ENCODE measurements at regions not wholly inside any gene's neighbourhood (a gene's known extent, or its start where the extent isn't known, plus 50 kb on each side); places are given as distances from the start of the nearest gene placed in this dataset.

DNA sequence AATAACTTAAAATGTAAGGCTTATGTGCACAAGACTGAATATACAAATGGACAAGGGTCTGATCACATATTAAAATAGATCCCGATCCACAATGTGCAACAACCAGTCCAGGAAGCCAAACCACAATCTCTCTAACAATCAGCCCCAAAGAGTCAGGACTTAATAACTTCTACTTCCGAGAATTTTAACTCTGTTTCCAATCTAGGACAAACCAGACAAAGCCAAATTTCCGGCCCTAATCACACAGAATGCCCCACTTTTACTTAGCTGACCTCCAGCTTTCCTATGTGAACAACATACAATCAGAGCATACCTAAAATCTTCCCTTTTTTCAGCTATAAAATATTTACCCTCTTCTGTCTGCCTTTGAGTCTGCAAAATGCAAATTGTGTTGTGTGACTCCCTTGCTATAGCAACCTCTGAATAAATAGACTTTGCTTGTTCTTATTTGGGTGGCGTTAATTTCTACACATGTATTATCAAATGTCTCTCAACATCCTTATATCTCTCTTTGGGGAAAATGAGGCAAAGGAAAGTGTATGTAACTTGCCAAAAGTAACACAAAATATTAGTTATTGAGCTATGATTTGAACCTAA lies 381.9 kb upstream of the MC4R start:
- no peak overlapping the region for H2AFZ ChIP-seq (ENCODE audit: low read length)
- intact Hi-C loops (cut with micrococcal nuclease; ENCODE audit: unreplicated experiment) = no loop called here
- no peak for TF ChIP-seq EZH2phosphoT487 (IDR thresholded peaks at IDR 0.05; ENCODE audit: borderline replicate concordance, low read depth, low read length)
- TF ChIP-seq, protein P1, sequence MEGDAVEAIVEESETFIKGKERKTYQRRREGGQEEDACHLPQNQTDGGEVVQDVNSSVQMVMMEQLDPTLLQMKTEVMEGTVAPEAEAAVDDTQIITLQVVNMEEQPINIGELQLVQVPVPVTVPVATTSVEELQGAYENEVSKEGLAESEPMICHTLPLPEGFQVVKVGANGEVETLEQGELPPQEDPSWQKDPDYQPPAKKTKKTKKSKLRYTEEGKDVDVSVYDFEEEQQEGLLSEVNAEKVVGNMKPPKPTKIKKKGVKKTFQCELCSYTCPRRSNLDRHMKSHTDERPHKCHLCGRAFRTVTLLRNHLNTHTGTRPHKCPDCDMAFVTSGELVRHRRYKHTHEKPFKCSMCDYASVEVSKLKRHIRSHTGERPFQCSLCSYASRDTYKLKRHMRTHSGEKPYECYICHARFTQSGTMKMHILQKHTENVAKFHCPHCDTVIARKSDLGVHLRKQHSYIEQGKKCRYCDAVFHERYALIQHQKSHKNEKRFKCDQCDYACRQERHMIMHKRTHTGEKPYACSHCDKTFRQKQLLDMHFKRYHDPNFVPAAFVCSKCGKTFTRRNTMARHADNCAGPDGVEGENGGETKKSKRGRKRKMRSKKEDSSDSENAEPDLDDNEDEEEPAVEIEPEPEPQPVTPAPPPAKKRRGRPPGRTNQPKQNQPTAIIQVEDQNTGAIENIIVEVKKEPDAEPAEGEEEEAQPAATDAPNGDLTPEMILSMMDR (conservative IDR thresholded peaks at IDR 0.05; ENCODE audit: low read length) = no peak
- no peaks in the 10 kb centered on the region for H3K4me1 ChIP-seq (ENCODE audit: insufficient read depth, low read length, poor library complexity, severe bottlenecking)
- H3K4me2 ChIP-seq (ENCODE audit: low read length) = no peak overlapping the region
- H3K9me3 ChIP-seq (ENCODE audit: low read length) = no peaks in the 10 kb centered on the region
- POLR2A ChIA-PET = interaction anchor here (1.0 kb wide), 1 partner anchor 10 kb away, joined by 3 read pairs; no protein-coding TSS in a partner anchor
- no TSS peak for BruUV-seq (replicated peaks)
- no peak overlapping the region for H3K27ac ChIP-seq (ENCODE audit: low read depth, low read length, poor library complexity, severe bottlenecking)
- no peak for DNase-seq (ENCODE audit: low spot score)
- H3K9me2 ChIP-seq (ENCODE audit: insufficient read depth, low read length) = no peaks in the 10 kb centered on the region
- H3K36me3 ChIP-seq (ENCODE audit: insufficient read depth, low read length) = no peaks in the 10 kb centered on the region
- H3K79me2 ChIP-seq (ENCODE audit: insufficient read depth, low read depth, low read length) = no peaks in the 10 kb centered on the region
- H4K20me1 ChIP-seq (ENCODE audit: insufficient read depth, low read length) = no peaks in the 10 kb centered on the region
- H3K4me3 ChIP-seq (ENCODE audit: low read depth, low read length, poor library complexity, severe bottlenecking) = no peak overlapping the region
- CTCF ChIA-PET (ENCODE audit: unreplicated experiment) = no interaction called here

DNA sequence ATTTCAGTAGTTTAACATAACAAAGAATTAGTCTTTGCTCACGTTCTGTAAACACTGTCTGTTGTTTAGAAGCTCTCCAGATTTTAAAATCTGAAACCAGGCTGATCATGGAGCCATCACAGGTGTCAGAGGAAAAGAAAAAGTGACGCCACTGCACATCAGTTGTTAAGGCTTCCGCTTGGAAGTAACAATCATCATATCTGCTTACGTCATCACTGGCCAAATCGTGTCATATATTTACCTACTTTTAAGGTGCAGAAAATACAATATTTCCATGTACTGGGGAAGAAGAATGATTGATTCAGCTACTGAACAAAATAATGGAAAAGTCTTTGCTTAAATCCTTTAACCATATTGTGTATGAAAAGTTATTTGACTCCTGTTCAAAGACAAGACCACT lies 382.6 kb upstream of the MC4R start:
- intact Hi-C loops (cut with micrococcal nuclease; ENCODE audit: unreplicated experiment) = no loop called here
- H2AFZ ChIP-seq (ENCODE audit: low read length) = no peak overlapping the region
- no peak for TF ChIP-seq EZH2phosphoT487 (IDR thresholded peaks at IDR 0.05; ENCODE audit: borderline replicate concordance, low read depth, low read length)
- TF ChIP-seq, protein P1 (conservative IDR thresholded peaks at IDR 0.05; ENCODE audit: low read length) = no peak
- H3K36me3 ChIP-seq (ENCODE audit: insufficient read depth, low read length) = no peaks in the 10 kb centered on the region
- H3K4me3 ChIP-seq (ENCODE audit: low read depth, low read length, poor library complexity, severe bottlenecking) = no peak overlapping the region
- ChIA-PET POLR2A (no interaction called here), CTCF (ENCODE audit: unreplicated experiment) (no interaction called here)
- no peaks in the 10 kb centered on the region for H3K9me2 ChIP-seq (ENCODE audit: insufficient read depth, low read length)
- H3K27ac ChIP-seq (ENCODE audit: low read depth, low read length, poor library complexity, severe bottlenecking) = no peak overlapping the region
- H3K4me1 ChIP-seq (ENCODE audit: insufficient read depth, low read length, poor library complexity, severe bottlenecking) = no peaks in the 10 kb centered on the region
- H3K9me3 ChIP-seq (ENCODE audit: low read length) = no peaks in the 10 kb centered on the region
- no peaks in the 10 kb centered on the region for H4K20me1 ChIP-seq (ENCODE audit: insufficient read depth, low read length)
- BruUV-seq (replicated peaks) = no TSS peak
- no peaks in the 10 kb centered on the region for H3K79me2 ChIP-seq (ENCODE audit: insufficient read depth, low read depth, low read length)
- no peak for DNase-seq (ENCODE audit: low spot score)
- no peak overlapping the region for H3K4me2 ChIP-seq (ENCODE audit: low read length)

DNA sequence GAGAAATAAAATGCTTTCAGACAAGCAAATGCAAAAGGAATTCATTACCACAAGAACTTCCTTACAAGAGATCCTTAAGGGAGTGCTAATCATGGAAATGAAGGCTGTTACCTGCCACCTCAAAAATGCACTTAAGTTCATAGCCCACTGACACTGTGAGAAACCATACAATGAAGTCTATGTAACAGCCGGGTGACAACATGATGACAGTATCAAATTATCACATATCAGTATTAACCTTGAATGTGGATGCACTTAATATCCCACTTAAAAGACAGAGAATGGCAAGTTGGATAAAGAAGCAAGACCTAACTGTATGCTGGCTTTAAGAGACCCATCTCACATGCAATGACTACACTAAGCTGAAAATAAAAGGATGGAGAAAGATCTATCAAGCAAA lies 403.4 kb upstream of the MC4R start:
- H3K36me3 ChIP-seq (ENCODE audit: insufficient read depth, low read length) = no peaks in the 10 kb centered on the region
- H3K9me2 ChIP-seq (ENCODE audit: insufficient read depth, low read length) = no peaks in the 10 kb centered on the region
- BruUV-seq (replicated peaks) = no TSS peak
- TF ChIP-seq, protein P1 (conservative IDR thresholded peaks at IDR 0.05; ENCODE audit: low read length) = no peak
- no peak for TF ChIP-seq EZH2phosphoT487 (IDR thresholded peaks at IDR 0.05; ENCODE audit: borderline replicate concordance, low read depth, low read length)
- no peak overlapping the region for H3K4me3 ChIP-seq (ENCODE audit: low read depth, low read length, poor library complexity, severe bottlenecking)
- H4K20me1 ChIP-seq (ENCODE audit: insufficient read depth, low read length) = no peaks in the 10 kb centered on the region
- H3K79me2 ChIP-seq (ENCODE audit: insufficient read depth, low read depth, low read length) = no peaks in the 10 kb centered on the region
- no peak overlapping the region for H3K4me2 ChIP-seq (ENCODE audit: low read length)
- DNase-seq (ENCODE audit: low spot score) = no peak
- POLR2A ChIA-PET = interaction anchor here (0.6 kb wide), 1 partner anchor 204 kb away, joined by 3 read pairs; no protein-coding TSS in a partner anchor
- no peaks in the 10 kb centered on the region for H3K4me1 ChIP-seq (ENCODE audit: insufficient read depth, low read length, poor library complexity, severe bottlenecking)
- intact Hi-C loops (cut with micrococcal nuclease; ENCODE audit: unreplicated experiment) = no loop called here
- no peaks in the 10 kb centered on the region for H3K9me3 ChIP-seq (ENCODE audit: low read length)
- CTCF ChIA-PET (ENCODE audit: unreplicated experiment) = no interaction called here
- H3K27ac ChIP-seq (ENCODE audit: low read depth, low read length, poor library complexity, severe bottlenecking) = no peak overlapping the region
- H2AFZ ChIP-seq (ENCODE audit: low read length) = no peak overlapping the region

Measured in OCI-LY7 (cell line).